ENCODE measurements at regions not wholly inside any gene's neighbourhood (a gene's known extent, or its start where the extent isn't known, plus 50 kb on each side); places are given as distances from the start of the nearest gene placed in this dataset.

DNA sequence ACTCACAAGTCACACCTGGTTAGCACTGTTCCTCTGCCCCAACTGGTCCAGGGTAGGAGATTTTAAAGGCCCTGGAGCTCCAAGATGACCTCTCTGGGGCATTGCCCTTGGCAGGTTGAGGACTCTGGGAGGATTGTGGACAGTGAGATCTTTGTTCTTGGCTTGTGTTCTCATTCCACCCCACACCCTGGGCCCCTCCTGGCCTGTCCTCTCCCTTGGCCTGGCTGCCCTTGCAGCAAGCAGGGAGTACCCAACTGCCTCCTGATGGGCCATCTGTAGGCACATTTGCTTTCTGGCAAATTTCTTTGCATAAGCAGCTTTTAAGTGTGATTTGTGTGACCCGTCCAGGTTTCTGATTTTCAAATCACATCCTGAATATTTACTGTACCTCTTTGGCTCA is 239.6 kb downstream of the UTP18 start:
- DNase-seq = no peak

- no peak for DNase-seq
Measured at GRCh38 chr17:51500454-51500853, 240.1 kb downstream of the UTP18 start.

- no peak for DNase-seq
Measured at GRCh38 chr17:51505450-51505849, 245.1 kb downstream of the UTP18 start.

GRCh38 chr17:51507444-51507843 is 247.1 kb downstream of the UTP18 start:
- no peak for DNase-seq

DNA sequence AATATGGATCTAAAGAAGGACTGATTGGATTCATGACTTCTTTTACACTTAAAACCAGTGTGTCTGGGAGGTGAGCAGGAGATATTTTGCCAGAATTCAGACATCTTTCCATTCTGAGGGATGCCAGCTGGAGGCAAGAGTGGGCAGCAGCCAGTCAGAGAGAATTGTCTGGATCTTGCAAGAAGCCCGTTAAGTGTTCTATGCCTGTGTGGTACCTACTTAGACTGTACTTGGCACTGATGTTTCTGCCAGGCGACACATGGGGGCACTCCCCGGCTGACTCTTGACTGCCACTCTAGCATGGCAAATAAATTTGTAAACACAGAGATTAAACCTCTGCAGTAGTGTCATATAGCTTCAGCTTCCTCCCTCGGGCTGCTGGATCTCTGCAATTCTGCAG is 247.7 kb downstream of the UTP18 start:
- DNase-seq = no peak

- no peak for DNase-seq
Measured at GRCh38 chr17:51510940-51511339, 250.6 kb downstream of the UTP18 start.

DNA sequence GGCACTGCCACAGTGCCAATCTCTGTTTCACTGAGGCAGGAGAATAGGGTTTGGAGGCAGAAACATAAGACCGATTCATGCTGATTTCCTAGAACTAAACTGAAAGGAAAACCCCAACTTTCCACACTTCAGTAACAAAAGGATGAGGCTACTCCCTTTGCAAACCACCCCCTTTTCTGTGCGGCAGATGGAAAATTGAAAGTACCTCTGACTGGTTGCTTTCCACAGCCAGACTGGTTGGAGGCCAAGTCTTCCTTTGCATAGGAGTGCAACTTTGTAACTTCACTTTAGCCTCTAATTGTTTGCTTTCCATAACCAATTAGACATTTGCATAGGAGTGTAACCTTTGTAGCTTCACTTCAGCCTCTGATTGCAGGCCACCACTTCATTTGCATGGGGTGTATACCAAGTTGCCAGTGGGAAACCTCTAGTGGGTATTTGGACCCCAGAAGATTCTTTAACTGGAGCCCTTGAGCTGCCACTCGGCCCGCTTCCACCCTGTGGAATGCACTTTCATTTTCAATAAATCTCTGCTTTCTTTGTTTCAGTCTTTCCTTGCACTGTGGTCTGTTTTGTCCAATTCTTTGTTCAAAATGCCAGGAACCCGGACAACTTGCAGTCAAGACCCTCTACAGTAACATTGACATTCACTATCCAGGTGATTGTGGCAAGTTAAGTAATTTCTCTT is 252.0 kb downstream of the UTP18 start:
- DNase-seq = no peak

GRCh38 chr17:51516924-51517323 is 256.6 kb downstream of the UTP18 start:
- no peak for DNase-seq

DNA sequence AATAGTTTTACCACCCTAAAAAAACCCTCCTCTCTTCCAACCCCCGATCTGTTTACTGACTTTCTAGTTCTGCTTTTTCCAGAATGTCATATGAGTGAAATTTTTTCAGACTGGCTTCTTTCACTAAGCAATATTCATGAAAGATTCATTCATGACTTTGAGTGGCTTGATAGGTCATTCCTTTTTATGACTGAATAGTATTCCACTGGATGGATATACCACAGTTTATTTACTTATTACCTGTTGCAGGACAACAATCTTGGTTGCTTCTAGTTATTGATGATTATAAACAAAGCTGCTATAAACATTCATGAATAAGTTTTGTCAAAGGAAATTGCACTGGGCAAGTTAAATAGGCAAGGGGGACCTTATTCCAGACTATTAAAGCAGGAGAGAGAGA is 264.2 kb downstream of the UTP18 start:
- DNase-seq = no peak

- no peak for DNase-seq
Measured at GRCh38 chr17:51526507-51526906, 266.2 kb downstream of the UTP18 start.

GRCh38 chr17:51527225-51527982 is 267.1 kb downstream of the UTP18 start:
- no peak for DNase-seq

- DNase-seq = no peak
Measured at GRCh38 chr17:51528111-51528510, 267.8 kb downstream of the UTP18 start.

GRCh38 chr17:51533219-51533618 is 272.9 kb downstream of the UTP18 start:
- DNase-seq = no peak

- DNase-seq = no peak
Measured at GRCh38 chr17:51533821-51534220, 273.5 kb downstream of the UTP18 start.

GRCh38 chr17:51536627-51537026 is 276.3 kb downstream of the UTP18 start:
- DNase-seq = no peak

DNA sequence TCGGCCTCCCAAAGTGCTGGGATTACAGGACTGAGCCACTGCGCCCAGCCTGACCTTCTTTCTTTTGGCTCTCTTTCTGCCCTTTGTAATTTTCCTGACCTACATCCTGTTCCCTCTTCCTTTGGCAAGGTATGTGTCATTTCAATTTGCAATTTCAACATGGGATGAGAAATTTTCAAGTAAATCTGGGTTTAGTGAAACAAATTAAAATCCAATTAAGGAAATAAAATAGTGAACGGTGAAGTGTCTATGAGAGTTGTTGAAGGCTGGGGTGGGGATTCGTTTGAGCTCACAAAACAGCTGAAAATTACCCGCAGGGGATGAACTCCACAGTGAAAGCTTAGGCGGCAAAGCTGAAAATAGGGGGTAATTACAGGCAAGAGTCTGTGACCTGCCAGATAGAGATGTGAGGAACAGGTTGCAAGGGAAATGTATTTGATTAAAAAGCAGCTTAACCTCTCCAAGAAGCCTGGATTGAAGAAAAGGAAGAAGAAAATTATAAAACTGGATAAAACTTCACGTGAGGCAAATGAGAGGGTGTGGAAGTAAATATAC is 277.7 kb downstream of the UTP18 start:
- DNase-seq = no peak

DNA sequence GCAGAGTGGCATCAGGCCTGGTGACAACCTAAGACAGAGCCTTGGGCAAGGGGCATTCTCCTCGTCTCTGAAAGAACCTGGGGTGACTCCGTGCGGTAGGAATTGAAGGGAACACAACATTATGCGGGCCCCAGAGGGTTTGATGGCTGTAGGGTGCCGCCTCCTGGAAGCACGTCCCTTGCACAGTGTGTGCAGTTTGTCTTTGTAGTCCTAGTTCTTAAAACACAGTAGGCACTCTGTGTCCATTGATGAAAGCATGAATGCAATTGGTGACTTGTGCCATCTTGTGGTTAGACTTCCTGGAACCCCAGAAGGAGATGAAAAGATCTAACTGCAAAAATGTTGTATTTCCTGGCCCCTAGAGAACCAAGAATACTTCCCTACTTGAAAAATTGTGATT is 279.8 kb downstream of the UTP18 start:
- DNase-seq = no peak

- DNase-seq = no peak
Measured at GRCh38 chr17:51541215-51541614, 280.9 kb downstream of the UTP18 start.

GRCh38 chr17:51546114-51546513 is 285.8 kb downstream of the UTP18 start:
- no peak for DNase-seq

GRCh38 chr17:51548125-51548524 is 287.8 kb downstream of the UTP18 start:
- DNase-seq = no peak

GRCh38 chr17:51555153-51555552 is 294.8 kb downstream of the UTP18 start:
- no peak for DNase-seq

- no peak for DNase-seq
Measured at GRCh38 chr17:51559778-51560177, 299.4 kb downstream of the UTP18 start.

DNA sequence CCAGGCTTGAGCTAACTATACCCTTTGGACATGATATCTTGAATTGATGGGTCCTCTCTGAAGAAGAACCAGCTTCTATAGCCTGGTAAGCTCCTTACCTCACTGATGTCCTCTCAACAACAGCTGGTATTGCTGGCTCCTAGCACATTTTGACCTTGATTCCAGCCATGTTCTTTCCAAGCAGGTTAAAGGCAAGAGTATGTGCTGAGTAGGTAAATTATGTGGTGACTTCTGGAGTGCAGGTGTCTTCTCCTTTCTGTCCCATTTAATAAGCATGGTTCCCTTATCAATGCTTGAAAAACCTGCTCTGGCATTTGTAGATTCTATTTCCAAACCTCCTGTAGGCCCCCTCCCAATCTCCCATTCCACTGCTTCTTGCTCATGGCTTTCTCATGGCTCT is 300.1 kb downstream of the UTP18 start:
- DNase-seq = no peak

GRCh38 chr17:51563961-51564360 is 303.6 kb downstream of the UTP18 start:
- no peak for DNase-seq
